H1 (cell line): ENCODE measurements at regions not wholly inside any gene's neighbourhood (a gene's known extent, or its start where the extent isn't known, plus 50 kb on each side); places are given as distances from the start of the nearest gene placed in this dataset.

Experiments used
- CTCF ChIA-PET: fragments of 300-600 bp; sonication (Branson Sonifier 250); formaldehyde crosslinking; loops from one replicate; lab custom pipeline; 2021; ENCODE audit not compliant: partially characterized antibody; lab: Charles Lee
- POLR2A ChIA-PET: fragments of 300-600 bp; sonication (Branson Sonifier 250); formaldehyde crosslinking; loops from one replicate; lab custom pipeline; 2021; ENCODE audit warnings: inconsistent platforms; ENCODE audit not compliant: partially characterized antibody; lab: Charles Lee
- DNase-seq, 2 experiments: peaks; one replicate each; pipeline versions ENCODE4 v3.0.0 to v3.0.0-alpha.2; 2010 to 2022; ENCODE audit warnings: low spot score in 2 of 2, low read depth in 1 of 2, mixed read lengths in 1 of 2
- FAIRE-seq: peaks from 2 replicates; lab custom pipeline; 2011; peaks lifted over from hg19 to GRCh38; lab: Jason Lieb, UNC
- H2AFZ ChIP-seq: 2 replicates; pipeline ENCODE4 v1.8.1; 2012; ENCODE audit warnings: low read length, inconsistent platforms
- H2AK5ac ChIP-seq: 2 replicates; pipeline ENCODE4 v1.6.1; 2013; ENCODE audit warnings: low read depth, low read length
- H2BK120ac ChIP-seq: replicated peaks from 2 replicates; pipeline ENCODE3; 2013; ENCODE audit warnings: low read depth, low read length, inconsistent platforms
- H2BK12ac ChIP-seq: 2 replicates; pipeline ENCODE4 v1.6.1; 2013; ENCODE audit warnings: low read depth, low read length
- H2BK15ac ChIP-seq: 2 replicates; pipeline ENCODE4 v1.6.1; 2013; ENCODE audit warnings: low read length
- H2BK20ac ChIP-seq: 2 replicates; pipeline ENCODE4 v1.6.1; 2013; ENCODE audit warnings: low read length
- H2BK5ac ChIP-seq: 2 replicates; pipeline ENCODE4 v1.6.1; 2013; ENCODE audit warnings: low read depth, low read length
- H3K14ac ChIP-seq: 2 replicates; pipeline ENCODE4 v1.6.1; 2013; ENCODE audit warnings: inconsistent platforms; ENCODE audit not compliant: insufficient read length
- H3K18ac ChIP-seq: 2 replicates; pipeline ENCODE4 v1.6.1; 2013; ENCODE audit warnings: low read length; ENCODE audit errors: extremely low read depth
- H3K23ac ChIP-seq: 2 replicates; pipeline ENCODE4 v1.6.1; 2013; ENCODE audit warnings: inconsistent platforms; ENCODE audit not compliant: insufficient read length
- H3K23me2 ChIP-seq: 2 replicates; pipeline ENCODE4 v1.6.1; 2013; ENCODE audit warnings: low read depth, low read length
- H3K27ac ChIP-seq: 2 replicates; pipeline ENCODE4 v1.6.1; 2011; ENCODE audit warnings: low read depth, low read length, inconsistent platforms
- H3K27me3 ChIP-seq, 4 experiments: replicated peaks in 1 of 4; 1 replicate in 1 of 4; 2 replicates in 3 of 4; pipeline versions ENCODE4 v1.6.1 to v1.8.1; 2011 to 2013; ENCODE audit warnings: low read length in 3 of 4, mild to moderate bottlenecking in 3 of 4, inconsistent platforms in 2 of 4, mixed read lengths in 2 of 4, moderate library complexity in 1 of 4; ENCODE audit not compliant: control insufficient read depth in 3 of 4, insufficient read depth in 3 of 4; ENCODE audit errors: extremely low read depth in 1 of 4
- H3K36me3 ChIP-seq, 4 experiments: 2 replicates each; pipeline versions ENCODE4 v1.6.1 to v1.8.1; 2011 to 2013; ENCODE audit warnings: mild to moderate bottlenecking in 4 of 4, low read length in 3 of 4, moderate library complexity in 2 of 4, control low read depth in 1 of 4, inconsistent platforms in 1 of 4; ENCODE audit not compliant: insufficient read depth in 4 of 4, control insufficient read depth in 2 of 4
- H3K4ac ChIP-seq: replicated peaks from 2 replicates; pipeline ENCODE3; 2013; ENCODE audit warnings: low read length, low read depth, mixed read lengths, inconsistent platforms; ENCODE audit not compliant: insufficient read length
- H3K4me1 ChIP-seq, 4 experiments: replicated peaks in 1 of 4; 1 replicate in 1 of 4; 2 replicates in 3 of 4; pipeline versions ENCODE4 v1.6.1 to v1.8.1; 2011 to 2013; ENCODE audit warnings: low read length in 3 of 4, inconsistent platforms in 2 of 4, mixed read lengths in 1 of 4; ENCODE audit not compliant: insufficient read depth in 4 of 4, control insufficient read depth in 3 of 4
- H3K4me2 ChIP-seq, 2 experiments: 2 replicates each; pipeline versions ENCODE4 v1.6.1 to v1.8.1; 2011 to 2013; ENCODE audit warnings: low read depth in 2 of 2, low read length in 2 of 2, control low read depth in 1 of 2, inconsistent platforms in 1 of 2, mild to moderate bottlenecking in 1 of 2; ENCODE audit not compliant: insufficient read depth in 1 of 2
- H3K4me3 ChIP-seq, 4 experiments: fragments of 200-600, 300-600 bp in 1 of 4; sonication (generic), shearing (Covaris generic), sonication (Bioruptor Twin) in 1 of 4; 2 replicates each; pipeline versions ENCODE4 v1.5.1 to v1.8.1; 2011 to 2016; ENCODE audit warnings: low read length in 4 of 4, low read depth in 3 of 4, control low read depth in 2 of 4, inconsistent platforms in 2 of 4, mild to moderate bottlenecking in 2 of 4, mixed read lengths in 1 of 4, moderate library complexity in 1 of 4; ENCODE audit not compliant: insufficient read depth in 2 of 4; ENCODE audit errors: extremely low read depth in 1 of 4
- H3K56ac ChIP-seq: replicated peaks from 2 replicates; pipeline ENCODE3; 2013; ENCODE audit warnings: low read depth, mild to moderate bottlenecking, mixed read lengths, low read length, inconsistent platforms; ENCODE audit not compliant: insufficient read length
- H3K79me1 ChIP-seq: 2 replicates; pipeline ENCODE4 v1.6.1; 2013; ENCODE audit warnings: low read depth, low read length, control low read depth
- H3K79me2 ChIP-seq, 2 experiments: 2 replicates each; pipeline versions ENCODE4 v1.6.1 to v1.8.1; 2012 to 2013; ENCODE audit warnings: low read length in 2 of 2, mild to moderate bottlenecking in 2 of 2, inconsistent platforms in 1 of 2; ENCODE audit not compliant: insufficient read depth in 2 of 2, control insufficient read depth in 1 of 2
- H3K9ac ChIP-seq, 4 experiments: replicated peaks in 1 of 4; 1 replicate in 1 of 4; 2 replicates in 3 of 4; pipeline versions ENCODE4 v1.6.1 to v1.8.1; 2011 to 2013; ENCODE audit warnings: low read depth in 3 of 4, low read length in 3 of 4, control low read depth in 2 of 4, mild to moderate bottlenecking in 2 of 4, moderate library complexity in 2 of 4, inconsistent platforms in 1 of 4; ENCODE audit errors: extremely low read depth in 1 of 4
- H3K9me3 ChIP-seq, 2 experiments: 2 replicates each; pipeline versions ENCODE4 v1.6.1 to v1.8.1; 2012 to 2013; ENCODE audit warnings: mild to moderate bottlenecking in 2 of 2, moderate library complexity in 2 of 2, control low read depth in 1 of 2, inconsistent platforms in 1 of 2, low read depth in 1 of 2, low read length in 1 of 2, mixed read lengths in 1 of 2; ENCODE audit not compliant: insufficient read depth in 2 of 2
- H4K20me1 ChIP-seq, 2 experiments: replicated peaks in 1 of 2; 2 replicates each; pipeline versions ENCODE3 to v1.8.1; 2011 to 2013; ENCODE audit warnings: inconsistent platforms in 2 of 2, low read length in 2 of 2, mild to moderate bottlenecking in 1 of 2; ENCODE audit not compliant: insufficient read depth in 2 of 2, control insufficient read depth in 1 of 2
- H4K5ac ChIP-seq: 2 replicates; pipeline ENCODE4 v1.6.1; 2013; ENCODE audit warnings: low read length, low read depth, mixed read lengths, inconsistent platforms; ENCODE audit not compliant: insufficient read length
- H4K8ac ChIP-seq: 2 replicates; pipeline ENCODE4 v1.8.0; 2013; ENCODE audit warnings: mild to moderate bottlenecking, moderate library complexity, low read length, inconsistent platforms; ENCODE audit not compliant: insufficient read depth; ENCODE audit errors: extremely low read depth
- H4K91ac ChIP-seq: replicated peaks from 2 replicates; pipeline ENCODE3; 2013; ENCODE audit warnings: low read length, mixed read lengths, inconsistent platforms; ENCODE audit not compliant: insufficient read length
- CBX8 ChIP-seq: fragments of 300-800, 300-1000 bp; sonication (generic); IDR thresholded peaks from 2 replicates; pipeline ENCODE4 v1.7.1; 2016; ENCODE audit warnings: low read depth, low read length, borderline replicate concordance
- JUND ChIP-seq: IDR thresholded peaks from 2 replicates; pipeline ENCODE4 v1.6.1; 2011; ENCODE audit warnings: mild to moderate bottlenecking, improper control_type of control experiment, low read length
- RNF2 ChIP-seq: fragments of 200-900, 300-1000 bp; sonication (generic); IDR thresholded peaks from 2 replicates; pipeline ENCODE4 v1.7.1; 2016; ENCODE audit warnings: borderline replicate concordance, low read depth, mild to moderate bottlenecking, antibody characterized with exemption, low read length; ENCODE audit not compliant: poor library complexity, severe bottlenecking; ENCODE audit errors: missing control alignments
- SAP30 ChIP-seq: fragments of 300-600 bp; sonication (generic); IDR thresholded peaks from 2 replicates; pipeline ENCODE4 v1.7.1; 2012; ENCODE audit warnings: low read length, moderate library complexity, mild to moderate bottlenecking, inconsistent platforms; ENCODE audit not compliant: insufficient read depth, insufficient replicate concordance
- SIX5 ChIP-seq: IDR thresholded peaks from 2 replicates; pipeline ENCODE4 v1.6.1; 2011; ENCODE audit warnings: mild to moderate bottlenecking, low read depth, low read length
- WGBS, 2 experiments: shearing (Covaris generic) in 1 of 2; methylation state at CpG; one replicate each; pipeline versions ENCODE4 v1.1.6 to v1.1.7; 2013 to 2015; ENCODE audit warnings: low lambda C conversion rate in 2 of 2, mixed read lengths in 2 of 2, inconsistent platforms in 1 of 2, low coverage in 1 of 2, missing lambda C conversion rate in 1 of 2; ENCODE audit not compliant: insufficient replicate concordance in 2 of 2, insufficient coverage in 1 of 2, insufficient read length in 1 of 2; ENCODE audit errors: extremely low coverage in 1 of 2, missing lambda C conversion rate in 1 of 2; 5-methylcytosine and 5-hydroxymethylcytosine counted together
- TF ChIP-seq, protein P1 (sequence below): IDR thresholded peaks from 2 replicates; pipeline ENCODE4 v1.6.1; 2012; ENCODE audit warnings: inconsistent platforms

DNA sequence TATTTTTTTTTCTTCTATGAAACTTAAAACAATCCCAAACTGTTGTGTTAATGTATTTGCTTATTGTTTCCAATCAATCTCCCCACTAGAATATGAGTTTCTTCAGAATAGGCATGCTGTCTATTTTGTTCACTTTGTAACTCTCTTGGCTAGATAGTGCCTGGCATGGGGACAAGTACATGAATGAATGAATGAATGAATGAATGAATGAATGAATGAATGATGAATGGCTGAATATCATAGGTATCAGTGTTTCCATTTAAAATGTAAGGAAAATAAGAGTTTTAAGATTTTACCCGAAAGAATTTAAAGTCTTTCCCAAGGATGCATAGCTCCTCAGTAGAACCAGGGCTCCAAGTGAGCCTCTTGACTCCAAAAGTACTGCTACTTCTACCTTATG, 294.9 kb upstream of the GADL1 start:
- Histone ChIP-seq H4K5ac (no peak overlapping the region), H2BK120ac (no peak overlapping the region), H3K9me3 (no peaks in the 10 kb centered on the region), H3K79me1 (no peaks in the 10 kb centered on the region), H3K27me3 (no peaks in the 10 kb centered on the region), H2BK20ac (no peak overlapping the region), H2BK15ac (no peak overlapping the region), H2BK5ac (no peak overlapping the region), H3K4ac (no peak overlapping the region), H3K18ac (no peak overlapping the region), H3K23ac (no peak overlapping the region), H4K8ac (no peak overlapping the region), H2AFZ (no peak overlapping the region), H4K91ac (no peak overlapping the region), H3K14ac (no peak overlapping the region), H2AK5ac (no peak overlapping the region), H3K79me2 (no peaks in the 10 kb centered on the region), H3K36me3 (no peaks in the 10 kb centered on the region), H3K23me2 (no peaks in the 10 kb centered on the region), H3K27ac (no peak overlapping the region), H3K9ac (no peak overlapping the region), H3K4me3 (no peak overlapping the region), H3K4me1 (no peaks in the 10 kb centered on the region; a peak in 2 of 7 replicates), H3K56ac (no peak overlapping the region), H3K4me2 (no peak overlapping the region), H4K20me1 (no peaks in the 10 kb centered on the region), H2BK12ac (no peak overlapping the region)
- WGBS, 2 experiments: 100% methylated on average over 1 of the region's 1 CpG; no CpG with 5 or more reads in 1 of the 2 experiments
- ChIA-PET POLR2A (no interaction called here), CTCF (no interaction called here)
- DNase-seq (no peak), FAIRE-seq (no peak)
- TF ChIP-seq SIX5 (no peak), CBX8 (no peak), JUND (no peak), RNF2 (no peak), SAP30 (no peak)
- TF ChIP-seq, protein P1, sequence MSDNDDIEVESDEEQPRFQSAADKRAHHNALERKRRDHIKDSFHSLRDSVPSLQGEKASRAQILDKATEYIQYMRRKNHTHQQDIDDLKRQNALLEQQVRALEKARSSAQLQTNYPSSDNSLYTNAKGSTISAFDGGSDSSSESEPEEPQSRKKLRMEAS: no peak
